GM23338 (cell line): ENCODE measurements at regions not wholly inside any gene's neighbourhood (a gene's known extent, or its start where the extent isn't known, plus 50 kb on each side); places are given as distances from the start of the nearest gene placed in this dataset.
A peak's percentile ranks its signal among the peaks of the same experiment; 100 is the strongest.

Experiments used
- ATAC-seq: fragments of 200-7000 bp; cut with Tn5 transposase; 3 replicates; pipeline ENCODE4 v1.9.1; 2020
- DNase-seq: peaks from one replicate; pipeline ENCODE4 v3.0.0-alpha.2; 2015; ENCODE audit warnings: low spot score
- H2AFZ ChIP-seq: fragments of 200-600 bp; sonication (generic); 2 replicates; pipeline ENCODE4 v1.8.0; 2016; ENCODE audit warnings: antibody characterized with exemption, mild to moderate bottlenecking, moderate library complexity
- H3F3A ChIP-seq: fragments of 200-600 bp; sonication (generic); replicated peaks from 2 replicates; pipeline ENCODE4 v1.8.0; 2017; ENCODE audit warnings: antibody characterized with exemption, mixed run types, low read depth
- H3K27ac ChIP-seq: fragments of 200-600 bp; sonication (generic); 2 replicates; pipeline ENCODE4 v1.6.1; 2016; ENCODE audit warnings: low read depth
- H3K27me3 ChIP-seq: fragments of 200-600 bp; sonication (generic); 2 replicates; pipeline ENCODE4 v1.8.0; 2016; ENCODE audit warnings: mild to moderate bottlenecking, mixed run types, moderate library complexity; ENCODE audit not compliant: insufficient read depth
- H3K36me3 ChIP-seq: fragments of 200-600 bp; sonication (generic); 2 replicates; pipeline ENCODE4 v1.8.0; 2016; ENCODE audit warnings: mild to moderate bottlenecking; ENCODE audit not compliant: insufficient read depth
- H3K4me1 ChIP-seq: fragments of 200-600 bp; sonication (generic); 2 replicates; pipeline ENCODE4 v1.8.0; 2016; ENCODE audit warnings: mild to moderate bottlenecking, moderate library complexity; ENCODE audit not compliant: insufficient read depth
- H3K4me2 ChIP-seq: fragments of 200-600 bp; sonication (generic); 2 replicates; pipeline ENCODE4 v1.7.1; 2017; ENCODE audit warnings: mixed run types
- H3K4me3 ChIP-seq: fragments of 200-600 bp; sonication (generic); 2 replicates; pipeline ENCODE4 v1.6.1; 2016; ENCODE audit warnings: mixed run types
- H3K79me2 ChIP-seq: fragments of 200-600 bp; sonication (generic); replicated peaks from 2 replicates; pipeline ENCODE4 v1.8.0; 2017; ENCODE audit warnings: mild to moderate bottlenecking; ENCODE audit not compliant: insufficient read depth
- H3K9me2 ChIP-seq: fragments of 200-600 bp; sonication (generic); 2 replicates; pipeline ENCODE4 v1.8.0; 2017; ENCODE audit not compliant: insufficient read depth
- H4K20me1 ChIP-seq: fragments of 200-600 bp; sonication (generic); replicated peaks from 2 replicates; pipeline ENCODE4 v1.8.0; 2017; ENCODE audit warnings: mild to moderate bottlenecking; ENCODE audit not compliant: insufficient read depth
- H3K27ac Mint-ChIP-seq: 2 replicates; pipeline ENCODE4 v1.8.0; 2020; ENCODE audit warnings: inconsistent platforms, mild to moderate bottlenecking, moderate library complexity, mixed read lengths
- H3K27me3 Mint-ChIP-seq: 3 replicates; pipeline ENCODE4 v1.8.0; 2022; ENCODE audit warnings: low read depth, mild to moderate bottlenecking, moderate library complexity, mixed read lengths, inconsistent platforms; ENCODE audit not compliant: insufficient read depth, poor library complexity
- H3K36me3 Mint-ChIP-seq: 3 replicates; pipeline ENCODE4 v1.8.0; 2021; ENCODE audit warnings: low read depth, mild to moderate bottlenecking, inconsistent platforms, moderate library complexity, mixed read lengths
- H3K4me1 Mint-ChIP-seq: 3 replicates; pipeline ENCODE4 v1.8.0; 2020; ENCODE audit warnings: mild to moderate bottlenecking, inconsistent platforms, mixed read lengths
- H3K4me3 Mint-ChIP-seq: 3 replicates; pipeline ENCODE4 v1.8.0; 2021; ENCODE audit warnings: moderate library complexity, mild to moderate bottlenecking, inconsistent platforms, mixed read lengths
- H3K9me3 Mint-ChIP-seq: 3 replicates; pipeline ENCODE4 v1.8.0; 2020; ENCODE audit warnings: moderate library complexity, mild to moderate bottlenecking, inconsistent platforms, mixed read lengths
- EZH2 ChIP-seq: fragments of 200-600 bp; sonication (generic); IDR thresholded peaks from one replicate; pipeline ENCODE4 v1.8.0; 2017; ENCODE audit warnings: antibody characterized with exemption, mild to moderate bottlenecking, low read depth; ENCODE audit not compliant: unreplicated experiment
- EZH2phosphoT487 ChIP-seq: fragments of 200-600 bp; sonication (generic); IDR thresholded peaks from one replicate; pipeline ENCODE4 v1.8.1; 2018; ENCODE audit warnings: antibody characterized with exemption; ENCODE audit not compliant: unreplicated experiment
- NANOG ChIP-seq: IDR thresholded peaks from 2 replicates; pipeline ENCODE4 v1.6.1; 2016; ENCODE audit warnings: antibody characterized with exemption, borderline replicate concordance
- STAT1 ChIP-seq: IDR thresholded peaks from one replicate; pipeline ENCODE4 v1.6.1; 2016; ENCODE audit warnings: antibody characterized with exemption; ENCODE audit not compliant: unreplicated experiment
- TF ChIP-seq, protein P1 (sequence below): fragments of 250-450 bp; sonication (Bioruptor Pico); IDR thresholded peaks from 2 replicates; pipeline ENCODE4 v1.5.0; 2020; ENCODE audit warnings: mild to moderate bottlenecking, moderate library complexity
- TF ChIP-seq, protein P2 (sequence below): IDR thresholded peaks from one replicate; pipeline ENCODE4 v1.6.1; 2018; ENCODE audit warnings: antibody characterized with exemption; ENCODE audit not compliant: unreplicated experiment
- TF ChIP-seq, protein P3 (sequence below): IDR thresholded peaks from 2 replicates; pipeline ENCODE4 v1.6.1; 2016; ENCODE audit warnings: antibody characterized with exemption

DNA sequence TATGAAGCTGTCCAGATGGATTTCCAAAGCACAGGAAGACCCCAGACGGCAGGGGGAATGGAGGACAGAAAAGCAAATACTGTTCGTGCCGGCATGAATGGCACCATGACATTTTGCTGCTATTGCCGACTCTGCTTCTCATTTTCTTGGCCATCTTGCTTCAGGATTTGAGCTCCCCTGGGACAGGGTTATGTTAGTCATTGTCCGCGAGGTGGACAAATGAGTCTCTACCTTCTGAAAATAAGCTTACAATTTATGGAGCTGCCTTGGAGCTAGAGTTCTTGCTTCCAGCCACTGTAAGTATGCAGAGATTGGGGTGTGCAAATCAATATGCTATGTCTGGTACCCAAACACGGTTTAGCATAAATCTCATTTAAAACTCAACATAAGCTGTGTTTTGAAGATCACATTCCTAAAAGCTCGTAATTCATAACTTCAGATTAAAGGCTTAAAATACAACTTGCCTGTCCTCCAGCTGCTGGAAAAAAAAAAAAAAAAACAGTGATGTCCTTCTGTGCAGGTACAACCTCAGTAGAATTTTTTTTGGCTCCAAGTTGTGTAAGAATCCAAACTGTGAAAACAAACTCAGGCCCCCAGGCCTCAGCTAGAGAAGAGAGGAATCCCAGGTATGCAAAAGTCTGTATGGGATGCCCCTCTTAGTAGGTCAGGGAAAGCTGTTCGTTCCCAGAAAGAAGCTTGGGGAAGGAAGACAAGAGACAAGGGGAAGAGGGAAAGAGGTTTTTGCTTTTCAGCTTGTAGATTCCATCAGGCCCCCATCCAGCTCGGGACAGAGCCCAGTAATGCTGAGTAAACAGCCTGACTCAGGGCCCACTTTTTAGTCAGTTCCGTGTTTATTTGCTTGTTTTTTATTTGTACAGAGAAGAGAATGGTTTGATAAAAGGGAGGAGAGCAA is 184.2 kb upstream of the FOXA2 start:
- ATAC-seq (peak; percentile 26; the same call in 2 of the 3 replicates), DNase-seq (peak; percentile 40)
- Histone ChIP-seq H3K4me2 (no peak overlapping the region), H3K27me3 (no peaks in the 10 kb centered on the region), H2AFZ (no peak overlapping the region), H3K36me3 (no peaks in the 10 kb centered on the region), H3K79me2 (no peaks in the 10 kb centered on the region), H3K9me2 (peaks cover 7% of the 10 kb centered on the region; the same call in 1 of the 2 replicates), H3F3A (no peaks in the 10 kb centered on the region), H3K27ac (no peak overlapping the region), H3K4me3 (no peak overlapping the region), H4K20me1 (no peaks in the 10 kb centered on the region), H3K4me1 (no peaks in the 10 kb centered on the region)
- Mint-ChIP-seq H3K36me3 (no peaks in the 10 kb centered on the region), H3K4me1 (peaks cover 2% of the 10 kb centered on the region; the same call in 2 of the 3 replicates), H3K4me3 (no peak overlapping the region), H3K9me3 (no peaks in the 10 kb centered on the region), H3K27ac (no peak overlapping the region), H3K27me3 (peaks cover 2% of the 10 kb centered on the region)
- TF ChIP-seq, protein P1, sequence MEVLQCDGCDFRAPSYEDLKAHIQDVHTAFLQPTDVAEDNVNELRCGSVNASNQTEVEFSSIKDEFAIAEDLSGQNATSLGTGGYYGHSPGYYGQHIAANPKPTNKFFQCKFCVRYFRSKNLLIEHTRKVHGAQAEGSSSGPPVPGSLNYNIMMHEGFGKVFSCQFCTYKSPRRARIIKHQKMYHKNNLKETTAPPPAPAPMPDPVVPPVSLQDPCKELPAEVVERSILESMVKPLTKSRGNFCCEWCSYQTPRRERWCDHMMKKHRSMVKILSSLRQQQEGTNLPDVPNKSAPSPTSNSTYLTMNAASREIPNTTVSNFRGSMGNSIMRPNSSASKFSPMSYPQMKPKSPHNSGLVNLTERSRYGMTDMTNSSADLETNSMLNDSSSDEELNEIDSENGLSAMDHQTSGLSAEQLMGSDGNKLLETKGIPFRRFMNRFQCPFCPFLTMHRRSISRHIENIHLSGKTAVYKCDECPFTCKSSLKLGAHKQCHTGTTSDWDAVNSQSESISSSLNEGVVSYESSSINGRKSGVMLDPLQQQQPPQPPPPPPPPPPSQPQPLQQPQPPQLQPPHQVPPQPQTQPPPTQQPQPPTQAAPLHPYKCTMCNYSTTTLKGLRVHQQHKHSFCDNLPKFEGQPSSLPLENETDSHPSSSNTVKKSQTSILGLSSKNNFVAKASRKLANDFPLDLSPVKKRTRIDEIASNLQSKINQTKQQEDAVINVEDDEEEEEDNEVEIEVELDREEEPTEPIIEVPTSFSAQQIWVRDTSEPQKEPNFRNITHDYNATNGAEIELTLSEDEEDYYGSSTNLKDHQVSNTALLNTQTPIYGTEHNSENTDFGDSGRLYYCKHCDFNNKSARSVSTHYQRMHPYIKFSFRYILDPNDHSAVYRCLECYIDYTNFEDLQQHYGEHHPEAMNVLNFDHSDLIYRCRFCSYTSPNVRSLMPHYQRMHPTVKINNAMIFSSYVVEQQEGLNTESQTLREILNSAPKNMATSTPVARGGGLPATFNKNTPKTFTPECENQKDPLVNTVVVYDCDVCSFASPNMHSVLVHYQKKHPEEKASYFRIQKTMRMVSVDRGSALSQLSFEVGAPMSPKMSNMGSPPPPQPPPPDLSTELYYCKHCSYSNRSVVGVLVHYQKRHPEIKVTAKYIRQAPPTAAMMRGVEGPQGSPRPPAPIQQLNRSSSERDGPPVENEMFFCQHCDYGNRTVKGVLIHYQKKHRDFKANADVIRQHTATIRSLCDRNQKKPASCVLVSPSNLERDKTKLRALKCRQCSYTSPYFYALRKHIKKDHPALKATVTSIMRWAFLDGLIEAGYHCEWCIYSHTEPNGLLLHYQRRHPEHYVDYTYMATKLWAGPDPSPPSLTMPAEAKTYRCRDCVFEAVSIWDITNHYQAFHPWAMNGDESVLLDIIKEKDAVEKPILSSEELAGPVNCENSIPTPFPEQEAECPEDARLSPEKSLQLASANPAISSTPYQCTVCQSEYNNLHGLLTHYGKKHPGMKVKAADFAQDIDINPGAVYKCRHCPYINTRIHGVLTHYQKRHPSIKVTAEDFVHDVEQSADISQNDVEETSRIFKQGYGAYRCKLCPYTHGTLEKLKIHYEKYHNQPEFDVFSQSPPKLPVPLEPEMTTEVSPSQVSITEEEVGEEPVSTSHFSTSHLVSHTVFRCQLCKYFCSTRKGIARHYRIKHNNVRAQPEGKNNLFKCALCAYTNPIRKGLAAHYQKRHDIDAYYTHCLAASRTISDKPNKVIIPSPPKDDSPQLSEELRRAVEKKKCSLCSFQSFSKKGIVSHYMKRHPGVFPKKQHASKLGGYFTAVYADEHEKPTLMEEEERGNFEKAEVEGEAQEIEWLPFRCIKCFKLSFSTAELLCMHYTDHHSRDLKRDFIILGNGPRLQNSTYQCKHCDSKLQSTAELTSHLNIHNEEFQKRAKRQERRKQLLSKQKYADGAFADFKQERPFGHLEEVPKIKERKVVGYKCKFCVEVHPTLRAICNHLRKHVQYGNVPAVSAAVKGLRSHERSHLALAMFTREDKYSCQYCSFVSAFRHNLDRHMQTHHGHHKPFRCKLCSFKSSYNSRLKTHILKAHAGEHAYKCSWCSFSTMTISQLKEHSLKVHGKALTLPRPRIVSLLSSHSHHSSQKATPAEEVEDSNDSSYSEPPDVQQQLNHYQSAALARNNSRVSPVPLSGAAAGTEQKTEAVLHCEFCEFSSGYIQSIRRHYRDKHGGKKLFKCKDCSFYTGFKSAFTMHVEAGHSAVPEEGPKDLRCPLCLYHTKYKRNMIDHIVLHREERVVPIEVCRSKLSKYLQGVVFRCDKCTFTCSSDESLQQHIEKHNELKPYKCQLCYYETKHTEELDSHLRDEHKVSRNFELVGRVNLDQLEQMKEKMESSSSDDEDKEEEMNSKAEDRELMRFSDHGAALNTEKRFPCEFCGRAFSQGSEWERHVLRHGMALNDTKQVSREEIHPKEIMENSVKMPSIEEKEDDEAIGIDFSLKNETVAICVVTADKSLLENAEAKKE = no peak
- no peak for TF ChIP-seq EZH2
- TF ChIP-seq, protein P2, sequence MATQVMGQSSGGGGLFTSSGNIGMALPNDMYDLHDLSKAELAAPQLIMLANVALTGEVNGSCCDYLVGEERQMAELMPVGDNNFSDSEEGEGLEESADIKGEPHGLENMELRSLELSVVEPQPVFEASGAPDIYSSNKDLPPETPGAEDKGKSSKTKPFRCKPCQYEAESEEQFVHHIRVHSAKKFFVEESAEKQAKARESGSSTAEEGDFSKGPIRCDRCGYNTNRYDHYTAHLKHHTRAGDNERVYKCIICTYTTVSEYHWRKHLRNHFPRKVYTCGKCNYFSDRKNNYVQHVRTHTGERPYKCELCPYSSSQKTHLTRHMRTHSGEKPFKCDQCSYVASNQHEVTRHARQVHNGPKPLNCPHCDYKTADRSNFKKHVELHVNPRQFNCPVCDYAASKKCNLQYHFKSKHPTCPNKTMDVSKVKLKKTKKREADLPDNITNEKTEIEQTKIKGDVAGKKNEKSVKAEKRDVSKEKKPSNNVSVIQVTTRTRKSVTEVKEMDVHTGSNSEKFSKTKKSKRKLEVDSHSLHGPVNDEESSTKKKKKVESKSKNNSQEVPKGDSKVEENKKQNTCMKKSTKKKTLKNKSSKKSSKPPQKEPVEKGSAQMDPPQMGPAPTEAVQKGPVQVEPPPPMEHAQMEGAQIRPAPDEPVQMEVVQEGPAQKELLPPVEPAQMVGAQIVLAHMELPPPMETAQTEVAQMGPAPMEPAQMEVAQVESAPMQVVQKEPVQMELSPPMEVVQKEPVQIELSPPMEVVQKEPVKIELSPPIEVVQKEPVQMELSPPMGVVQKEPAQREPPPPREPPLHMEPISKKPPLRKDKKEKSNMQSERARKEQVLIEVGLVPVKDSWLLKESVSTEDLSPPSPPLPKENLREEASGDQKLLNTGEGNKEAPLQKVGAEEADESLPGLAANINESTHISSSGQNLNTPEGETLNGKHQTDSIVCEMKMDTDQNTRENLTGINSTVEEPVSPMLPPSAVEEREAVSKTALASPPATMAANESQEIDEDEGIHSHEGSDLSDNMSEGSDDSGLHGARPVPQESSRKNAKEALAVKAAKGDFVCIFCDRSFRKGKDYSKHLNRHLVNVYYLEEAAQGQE = no peak
- no peak for TF ChIP-seq EZH2phosphoT487
- no peak for TF ChIP-seq STAT1
- no peak for TF ChIP-seq NANOG
- TF ChIP-seq, protein P3, sequence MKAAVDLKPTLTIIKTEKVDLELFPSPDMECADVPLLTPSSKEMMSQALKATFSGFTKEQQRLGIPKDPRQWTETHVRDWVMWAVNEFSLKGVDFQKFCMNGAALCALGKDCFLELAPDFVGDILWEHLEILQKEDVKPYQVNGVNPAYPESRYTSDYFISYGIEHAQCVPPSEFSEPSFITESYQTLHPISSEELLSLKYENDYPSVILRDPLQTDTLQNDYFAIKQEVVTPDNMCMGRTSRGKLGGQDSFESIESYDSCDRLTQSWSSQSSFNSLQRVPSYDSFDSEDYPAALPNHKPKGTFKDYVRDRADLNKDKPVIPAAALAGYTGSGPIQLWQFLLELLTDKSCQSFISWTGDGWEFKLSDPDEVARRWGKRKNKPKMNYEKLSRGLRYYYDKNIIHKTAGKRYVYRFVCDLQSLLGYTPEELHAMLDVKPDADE = no peak
